ENCODE measurements at regions not wholly inside any gene's neighbourhood (a gene's known extent, or its start where the extent isn't known, plus 50 kb on each side); places are given as distances from the start of the nearest gene placed in this dataset.

GRCh38 chr2:139383532-139383931 lies 603.3 kb upstream of the NXPH2 start:
- H3K9ac ChIP-seq (ENCODE audit: low read length), result no peak overlapping the region
- H4K5ac ChIP-seq (ENCODE audit: low read length), result no peak overlapping the region
- H3K79me2 ChIP-seq (ENCODE audit: control insufficient read depth, insufficient read depth, low read length), result no peaks in the 10 kb centered on the region
- H4K8ac ChIP-seq (ENCODE audit: low read depth, low read length), result no peak overlapping the region
- no peak overlapping the region for H3K23ac ChIP-seq (ENCODE audit: low read length)
- H2BK120ac ChIP-seq (ENCODE audit: low read depth, low read length), result no peak overlapping the region
- no peak overlapping the region for H2BK5ac ChIP-seq (ENCODE audit: low read length)
- no peaks in the 10 kb centered on the region for H3K79me1 ChIP-seq (ENCODE audit: low read length)
- H3K27ac ChIP-seq (ENCODE audit: low read depth, low read length), result no peak overlapping the region
- no peaks in the 10 kb centered on the region for H3K4me1 ChIP-seq (ENCODE audit: control insufficient read depth, low read depth, low read length)
- H3K56ac ChIP-seq (ENCODE audit: low read length), result no peak overlapping the region
- no peaks in the 10 kb centered on the region for H3K27me3 ChIP-seq (ENCODE audit: insufficient read depth, low read length, poor library complexity)
- DNase-seq, result no peak
- H2BK15ac ChIP-seq (replicated peaks; ENCODE audit: low read depth), result no peak overlapping the region
- H3K4me3 ChIP-seq (ENCODE audit: low read length), result no peak overlapping the region
- no peak overlapping the region for H3K4me2 ChIP-seq (ENCODE audit: low read length)
- no peaks in the 10 kb centered on the region for H3K36me3 ChIP-seq (ENCODE audit: control insufficient read depth, insufficient read depth, low read length)
- H3K4ac ChIP-seq (ENCODE audit: low read depth, low read length), result no peak overlapping the region
- H3K18ac ChIP-seq (ENCODE audit: low read length), result no peak overlapping the region
- H2AK5ac ChIP-seq (ENCODE audit: low read length), result no peak overlapping the region

GRCh38 chr2:139380051-139380450 lies 599.9 kb upstream of the NXPH2 start:
- no peak overlapping the region for H3K27ac ChIP-seq (ENCODE audit: low read depth, low read length)
- no CpG with 5 or more reads among the region's 1 CpG for WGBS (ENCODE audit: extremely low coverage, insufficient coverage, low lambda C conversion rate)

DNA sequence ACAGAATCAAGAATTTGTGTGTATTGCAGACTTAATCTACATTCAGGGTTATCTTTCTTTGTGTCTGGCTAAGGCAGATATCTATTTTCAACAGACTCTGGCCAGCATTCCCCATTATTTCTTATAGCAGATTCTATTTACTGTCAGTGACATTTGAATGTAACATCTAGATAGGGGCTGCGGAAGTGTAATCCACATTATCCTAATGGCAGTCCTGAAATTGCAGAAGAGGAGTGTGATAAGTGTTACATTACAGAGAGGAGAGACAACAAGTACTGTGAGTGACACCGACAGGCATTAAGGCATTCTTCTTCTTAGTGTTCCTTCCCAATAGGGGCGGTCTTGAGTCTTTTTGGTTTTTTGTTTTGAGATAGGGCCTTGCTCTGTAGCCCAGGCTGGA lies 598.2 kb upstream of the NXPH2 start:
- no peaks in the 10 kb centered on the region for H3K79me1 ChIP-seq (ENCODE audit: low read length)
- H4K8ac ChIP-seq (ENCODE audit: low read depth, low read length), result no peak overlapping the region
- H3K36me3 ChIP-seq (ENCODE audit: control insufficient read depth, insufficient read depth, low read length), result no peaks in the 10 kb centered on the region
- H2AK5ac ChIP-seq (ENCODE audit: low read length), result no peak overlapping the region
- no peaks in the 10 kb centered on the region for H3K4me1 ChIP-seq (ENCODE audit: control insufficient read depth, low read depth, low read length)
- H3K56ac ChIP-seq (ENCODE audit: low read length), result peak overlapping the region; percentile 15
- no peak overlapping the region for H2BK120ac ChIP-seq (ENCODE audit: low read depth, low read length)
- no peak overlapping the region for H2BK5ac ChIP-seq (ENCODE audit: low read length)
- DNase-seq, result peak; percentile 68
- no peak overlapping the region for H3K27ac ChIP-seq (ENCODE audit: low read depth, low read length)
- no CpG with 5 or more reads among the region's 3 CpGs for WGBS (ENCODE audit: extremely low coverage, insufficient coverage, low lambda C conversion rate)
- no peak overlapping the region for H3K4me2 ChIP-seq (ENCODE audit: low read length)
- H3K23ac ChIP-seq (ENCODE audit: low read length), result no peak overlapping the region
- no peak overlapping the region for H3K4ac ChIP-seq (ENCODE audit: low read depth, low read length)
- no peaks in the 10 kb centered on the region for H3K79me2 ChIP-seq (ENCODE audit: control insufficient read depth, insufficient read depth, low read length)
- no peak overlapping the region for H3K9ac ChIP-seq (ENCODE audit: low read length)
- no peak overlapping the region for H4K5ac ChIP-seq (ENCODE audit: low read length)
- H3K4me3 ChIP-seq (ENCODE audit: low read length), result no peak overlapping the region
- H3K18ac ChIP-seq (ENCODE audit: low read length), result no peak overlapping the region
- no peak overlapping the region for H2BK15ac ChIP-seq (replicated peaks; ENCODE audit: low read depth)
- no peaks in the 10 kb centered on the region for H3K27me3 ChIP-seq (ENCODE audit: insufficient read depth, low read length, poor library complexity)

More at GRCh38 chr2:139380051-139380450, 599.9 kb upstream of the NXPH2 start:
- no peak overlapping the region for H2BK15ac ChIP-seq (replicated peaks; ENCODE audit: low read depth)
- H4K5ac ChIP-seq (ENCODE audit: low read length), result no peak overlapping the region
- H2AK5ac ChIP-seq (ENCODE audit: low read length), result no peak overlapping the region
- no peak overlapping the region for H3K4me2 ChIP-seq (ENCODE audit: low read length)
- H3K36me3 ChIP-seq (ENCODE audit: control insufficient read depth, insufficient read depth, low read length), result no peaks in the 10 kb centered on the region
- H3K23ac ChIP-seq (ENCODE audit: low read length), result no peak overlapping the region
- H3K9ac ChIP-seq (ENCODE audit: low read length), result no peak overlapping the region
- H3K79me2 ChIP-seq (ENCODE audit: control insufficient read depth, insufficient read depth, low read length), result no peaks in the 10 kb centered on the region
- H3K18ac ChIP-seq (ENCODE audit: low read length), result no peak overlapping the region
- H3K79me1 ChIP-seq (ENCODE audit: low read length), result no peaks in the 10 kb centered on the region
- H3K4me1 ChIP-seq (ENCODE audit: control insufficient read depth, low read depth, low read length), result no peaks in the 10 kb centered on the region
- no peak for DNase-seq
- no peaks in the 10 kb centered on the region for H3K27me3 ChIP-seq (ENCODE audit: insufficient read depth, low read length, poor library complexity)
- no peak overlapping the region for H2BK5ac ChIP-seq (ENCODE audit: low read length)
- no peak overlapping the region for H4K8ac ChIP-seq (ENCODE audit: low read depth, low read length)
- H3K56ac ChIP-seq (ENCODE audit: low read length), result no peak overlapping the region
- no peak overlapping the region for H3K4ac ChIP-seq (ENCODE audit: low read depth, low read length)
- H2BK120ac ChIP-seq (ENCODE audit: low read depth, low read length), result no peak overlapping the region
- no peak overlapping the region for H3K4me3 ChIP-seq (ENCODE audit: low read length)

GRCh38 chr2:139374296-139374850 lies 594.2 kb upstream of the NXPH2 start:
- Histone ChIP-seq H3K4me1 (ENCODE audit: control insufficient read depth, low read depth, low read length) (no peaks in the 10 kb centered on the region), H3K79me1 (ENCODE audit: low read length) (no peaks in the 10 kb centered on the region), H3K18ac (ENCODE audit: low read length) (no peak overlapping the region), H3K9ac (ENCODE audit: low read length) (no peak overlapping the region), H2BK120ac (ENCODE audit: low read depth, low read length) (no peak overlapping the region), H3K56ac (ENCODE audit: low read length) (no peak overlapping the region), H3K36me3 (ENCODE audit: control insufficient read depth, insufficient read depth, low read length) (no peaks in the 10 kb centered on the region), H2BK5ac (ENCODE audit: low read length) (no peak overlapping the region), H3K27me3 (ENCODE audit: insufficient read depth, low read length, poor library complexity) (no peaks in the 10 kb centered on the region), H3K4me2 (ENCODE audit: low read length) (no peak overlapping the region), H3K27ac (ENCODE audit: low read depth, low read length) (no peak overlapping the region), H3K79me2 (ENCODE audit: control insufficient read depth, insufficient read depth, low read length) (no peaks in the 10 kb centered on the region), H3K4me3 (ENCODE audit: low read length) (no peak overlapping the region), H2AK5ac (ENCODE audit: low read length) (no peak overlapping the region), H4K8ac (ENCODE audit: low read depth, low read length) (no peak overlapping the region), H3K4ac (ENCODE audit: low read depth, low read length) (no peak overlapping the region), H4K5ac (ENCODE audit: low read length) (no peak overlapping the region), H3K23ac (ENCODE audit: low read length) (no peak overlapping the region), H2BK15ac (replicated peaks; ENCODE audit: low read depth) (no peak overlapping the region)
- DNase-seq, result no peak
- no CpG with 5 or more reads among the region's 4 CpGs for WGBS (ENCODE audit: extremely low coverage, insufficient coverage, low lambda C conversion rate)

DNA sequence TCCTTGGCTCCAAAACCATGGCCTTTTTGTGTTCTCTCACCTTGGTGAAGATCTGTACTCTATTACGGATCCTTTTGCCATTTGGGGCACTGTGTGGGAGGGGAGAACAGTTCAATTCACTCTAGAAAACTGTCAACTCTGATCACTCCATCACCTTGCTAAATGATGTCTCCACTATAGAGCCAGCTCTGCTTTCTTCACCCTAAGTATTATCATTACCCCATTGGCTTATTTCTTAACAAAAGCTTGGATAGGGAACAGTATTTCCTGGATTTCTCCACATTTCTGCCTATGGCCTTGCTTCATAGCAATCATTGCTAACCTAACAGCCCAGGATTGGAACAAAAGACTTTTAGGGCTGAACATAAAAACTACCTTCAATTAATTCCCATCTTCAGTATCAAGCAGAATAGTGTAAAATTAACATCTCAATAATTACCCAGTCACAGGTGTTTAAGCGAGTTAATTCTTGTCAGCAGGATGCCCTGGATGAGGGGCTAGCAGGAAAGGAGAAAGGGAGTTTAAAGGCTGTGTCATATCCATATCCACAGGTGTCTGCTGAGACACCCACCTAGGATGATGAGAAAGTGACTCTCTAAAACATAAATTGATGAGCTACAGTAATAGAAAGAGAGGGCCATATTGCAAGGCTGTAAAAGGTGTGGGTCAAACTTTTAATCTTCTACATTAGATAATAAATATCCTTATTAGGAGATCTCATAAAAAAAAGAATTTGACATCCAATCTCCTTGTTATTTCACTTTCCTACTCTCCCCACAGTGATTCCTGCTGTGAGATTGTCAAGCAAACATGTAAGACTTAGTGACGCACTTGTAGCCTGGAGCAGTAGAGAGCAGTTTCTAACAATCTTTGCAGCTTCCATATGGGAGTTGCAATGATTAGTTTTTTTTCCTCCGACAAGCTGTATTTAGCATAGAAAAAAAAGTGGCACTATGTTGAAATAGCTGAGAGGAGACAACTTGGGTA lies 589.5 kb upstream of the NXPH2 start:
- H3K4ac ChIP-seq (ENCODE audit: low read depth, low read length), result no peak overlapping the region
- no peaks in the 10 kb centered on the region for H3K27me3 ChIP-seq (ENCODE audit: insufficient read depth, low read length, poor library complexity)
- H3K4me1 ChIP-seq (ENCODE audit: control insufficient read depth, low read depth, low read length), result no peaks in the 10 kb centered on the region
- H4K8ac ChIP-seq (ENCODE audit: low read depth, low read length), result no peak overlapping the region
- H3K4me2 ChIP-seq (ENCODE audit: low read length), result no peak overlapping the region
- H2AK5ac ChIP-seq (ENCODE audit: low read length), result no peak overlapping the region
- WGBS (ENCODE audit: extremely low coverage, insufficient coverage, low lambda C conversion rate), result no CpG with 5 or more reads among the region's 4 CpGs
- H4K5ac ChIP-seq (ENCODE audit: low read length), result no peak overlapping the region
- H2BK15ac ChIP-seq (replicated peaks; ENCODE audit: low read depth), result no peak overlapping the region
- no peak overlapping the region for H3K9ac ChIP-seq (ENCODE audit: low read length)
- H3K18ac ChIP-seq (ENCODE audit: low read length), result no peak overlapping the region
- H3K79me1 ChIP-seq (ENCODE audit: low read length), result no peaks in the 10 kb centered on the region
- no peak overlapping the region for H3K27ac ChIP-seq (ENCODE audit: low read depth, low read length)
- H3K56ac ChIP-seq (ENCODE audit: low read length), result no peak overlapping the region
- no peak overlapping the region for H2BK120ac ChIP-seq (ENCODE audit: low read depth, low read length)
- H3K36me3 ChIP-seq (ENCODE audit: control insufficient read depth, insufficient read depth, low read length), result no peaks in the 10 kb centered on the region
- DNase-seq, result peak; percentile 69
- H2BK5ac ChIP-seq (ENCODE audit: low read length), result no peak overlapping the region
- no peaks in the 10 kb centered on the region for H3K79me2 ChIP-seq (ENCODE audit: control insufficient read depth, insufficient read depth, low read length)
- H3K4me3 ChIP-seq (ENCODE audit: low read length), result no peak overlapping the region
- H3K23ac ChIP-seq (ENCODE audit: low read length), result no peak overlapping the region
